ENCODE measurements at regions not wholly inside any gene's neighbourhood (a gene's known extent, or its start where the extent isn't known, plus 50 kb on each side); places are given as distances from the start of the nearest gene placed in this dataset.
"Not testable (repeated sequence)": the region's sequence is repeated elsewhere in the genome, so short reads cannot be mapped to it uniquely, and the experiment has no call there.

DNA sequence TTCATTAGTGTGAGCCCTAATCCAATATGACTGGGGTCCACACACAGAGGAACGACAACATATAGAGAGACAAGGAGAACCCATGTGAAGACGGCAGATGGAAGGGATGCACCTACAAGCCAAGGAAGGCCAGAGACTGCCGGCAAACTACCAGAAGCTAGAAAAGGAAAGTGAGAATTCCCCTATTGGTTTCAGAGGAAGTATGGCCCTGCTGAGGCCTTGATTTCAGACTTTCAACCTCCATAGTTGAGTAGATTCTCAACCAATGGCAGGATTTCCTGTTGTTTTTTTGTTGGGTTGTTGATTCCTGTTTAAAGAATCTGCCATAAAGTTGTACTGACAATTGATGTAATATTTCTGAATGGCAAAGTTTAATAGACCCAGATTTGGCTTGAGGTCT lies 241.5 kb downstream of the SATB2 start:
- DNase-seq (ENCODE audit: low spot score), result no peak

DNA sequence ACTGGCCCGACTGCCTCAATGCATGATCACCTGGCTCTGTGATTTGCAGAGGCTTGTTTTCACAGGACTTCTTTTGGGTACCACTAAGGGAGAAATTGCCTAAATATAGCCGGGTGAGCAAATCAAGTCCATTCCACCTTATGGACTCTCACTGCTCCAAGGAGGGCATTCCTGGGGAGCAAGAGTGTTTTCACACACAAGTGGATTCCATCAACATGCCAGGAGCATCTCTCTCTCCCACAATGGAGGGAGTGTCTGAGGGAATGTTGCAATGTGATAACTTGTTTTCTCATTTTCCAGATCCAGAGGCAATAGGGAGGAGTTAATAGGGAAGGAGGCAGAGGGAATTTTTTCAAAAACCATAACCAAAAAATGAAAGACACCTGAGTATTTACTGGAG lies 250.7 kb downstream of the SATB2 start:
- DNase-seq (ENCODE audit: low spot score), result peak; percentile 41

DNA sequence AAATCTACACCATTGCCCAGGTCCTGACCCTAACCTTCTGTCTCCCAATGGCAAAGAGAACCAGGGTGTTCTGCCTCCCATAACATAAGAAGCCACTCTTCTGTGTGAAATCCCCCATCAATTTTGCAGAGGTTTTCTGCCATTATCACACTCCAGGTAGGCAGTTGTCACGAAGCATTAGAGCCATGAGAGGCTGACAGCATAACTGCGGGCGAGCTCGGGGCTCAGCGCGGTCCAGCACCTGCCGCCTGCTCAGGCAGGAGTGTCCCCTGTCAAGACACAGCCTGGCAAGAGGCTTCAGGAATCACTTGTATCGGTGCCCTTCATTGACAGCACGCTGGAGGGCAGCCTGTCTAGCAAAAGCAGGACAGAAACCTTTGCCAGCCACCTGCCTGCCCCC lies 251.2 kb downstream of the SATB2 start:
- DNase-seq (ENCODE audit: low spot score), result no peak

DNA sequence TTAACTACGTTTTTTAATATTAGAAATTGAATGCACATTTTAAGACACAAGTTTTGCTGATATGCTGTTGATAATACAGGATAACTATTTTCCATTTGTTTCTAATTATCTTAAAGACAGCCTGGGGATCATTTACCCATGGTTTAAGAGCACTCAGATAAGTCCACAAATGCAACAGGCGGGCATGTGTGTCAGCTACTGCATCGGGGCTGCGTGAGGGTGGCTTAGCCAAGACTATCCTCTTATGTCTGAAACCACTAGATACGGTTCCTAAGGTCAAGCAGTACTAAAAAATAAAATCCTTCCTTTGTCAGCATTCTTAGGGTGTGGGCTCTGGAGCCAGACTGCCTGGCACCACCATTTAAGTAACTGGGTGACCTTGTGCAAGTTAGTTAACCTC lies 254.8 kb downstream of the SATB2 start:
- no peak for DNase-seq (ENCODE audit: low spot score)

DNA sequence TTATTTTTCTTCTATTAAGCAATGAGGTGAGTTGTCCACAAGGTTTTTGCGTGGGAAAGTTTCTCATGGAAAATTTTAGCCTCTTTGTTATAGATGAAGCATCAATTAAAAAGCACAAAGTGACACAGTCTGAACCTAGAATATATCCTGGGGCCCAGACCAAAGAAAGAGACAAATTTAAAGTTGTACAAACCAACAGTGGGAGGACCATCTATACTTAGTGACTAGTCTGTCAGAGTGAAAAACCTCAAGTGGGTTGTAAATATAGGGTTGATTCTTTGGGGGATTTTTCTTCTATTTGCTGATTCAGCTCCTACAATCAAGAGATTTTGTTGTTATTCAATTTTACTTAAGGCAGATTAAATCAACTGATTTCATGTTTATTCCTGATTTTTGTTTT lies 256.2 kb downstream of the SATB2 start:
- DNase-seq (ENCODE audit: low spot score), result no peak

DNA sequence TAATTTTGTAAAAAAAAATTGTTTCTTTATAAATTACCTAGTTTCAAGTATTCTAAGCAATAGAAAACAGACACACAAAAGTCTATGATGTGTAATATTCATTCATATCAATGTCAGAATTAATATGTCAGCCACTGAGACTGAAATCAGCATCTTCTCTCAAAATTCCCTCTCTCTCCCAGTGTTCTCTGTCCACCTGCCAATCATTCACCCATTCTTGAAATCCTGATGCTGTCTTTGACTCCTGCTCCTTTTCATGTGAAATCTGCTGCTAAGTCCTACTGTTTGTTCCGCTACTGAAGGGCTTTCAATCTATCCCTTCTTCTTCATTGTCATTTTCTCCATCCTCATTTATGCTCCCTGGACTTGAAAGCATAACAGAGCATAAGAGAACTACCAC lies 257.9 kb downstream of the SATB2 start:
- no peak for DNase-seq (ENCODE audit: low spot score)

DNA sequence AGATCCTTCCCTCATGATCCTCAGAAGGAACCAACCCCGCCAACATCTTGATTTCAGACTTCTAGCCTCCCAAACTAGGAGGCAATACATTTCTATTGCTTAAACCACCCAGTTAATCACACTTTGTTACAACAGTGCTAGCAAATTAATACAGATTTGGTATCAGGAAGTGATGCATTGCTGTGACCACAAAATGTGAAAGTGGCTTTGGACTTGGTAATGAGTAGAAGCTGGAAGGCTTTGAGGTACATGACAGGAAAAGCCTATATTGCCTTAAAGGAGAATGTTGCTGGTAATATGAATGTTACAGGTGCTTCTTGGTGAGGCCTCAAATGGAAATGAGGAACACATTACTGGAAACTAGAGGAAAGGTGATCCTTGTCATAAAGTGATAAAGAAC lies 260.3 kb downstream of the SATB2 start:
- no peak for DNase-seq (ENCODE audit: low spot score)

DNA sequence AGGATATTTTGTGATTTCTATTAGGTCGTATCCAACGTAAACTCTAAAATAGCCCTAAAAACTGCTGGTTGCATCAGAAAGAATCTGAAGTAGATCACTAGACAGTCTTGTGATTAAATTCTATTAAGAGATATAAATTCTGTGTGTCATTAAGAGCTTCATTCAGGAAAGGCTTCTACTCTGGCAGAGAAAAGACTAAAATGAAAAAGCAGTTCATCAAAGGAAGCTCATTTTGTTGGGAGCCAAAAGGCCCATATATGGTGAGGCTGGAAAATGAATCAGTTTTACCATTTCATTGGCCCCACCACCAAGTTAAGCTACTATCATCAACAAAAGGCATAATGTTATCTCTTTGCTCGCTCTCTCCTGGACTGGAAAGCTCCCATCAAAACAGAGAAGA lies 261.1 kb downstream of the SATB2 start:
- no peak for DNase-seq (ENCODE audit: low spot score)

DNA sequence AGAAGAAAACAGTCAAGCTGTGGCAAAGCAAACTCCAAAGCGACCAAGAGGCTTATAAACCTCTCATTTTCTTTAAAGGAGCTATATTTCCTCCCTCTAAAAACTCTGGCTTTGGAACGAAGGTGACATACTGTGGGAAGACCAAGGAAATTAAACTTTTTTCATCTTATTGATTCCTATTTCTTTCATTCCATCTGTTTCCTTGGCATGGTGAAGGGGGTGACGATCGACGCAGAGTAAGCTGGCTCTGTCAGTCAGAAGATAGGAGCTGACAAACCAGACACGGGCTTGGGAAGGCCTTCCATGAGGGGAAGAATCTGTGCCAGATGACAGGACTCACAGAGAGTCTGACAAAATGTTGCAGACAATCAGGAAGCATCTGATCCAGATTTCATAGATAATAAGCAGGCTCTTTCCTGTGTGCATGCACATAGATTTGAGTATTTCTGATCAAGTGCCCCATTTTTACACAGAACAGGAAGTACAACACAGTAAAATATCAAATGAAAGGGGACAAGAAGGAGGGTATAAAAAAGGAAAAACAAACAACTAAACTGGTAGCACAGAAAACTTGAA lies 261.7 kb downstream of the SATB2 start:
- DNase-seq (ENCODE audit: low spot score), result no peak

DNA sequence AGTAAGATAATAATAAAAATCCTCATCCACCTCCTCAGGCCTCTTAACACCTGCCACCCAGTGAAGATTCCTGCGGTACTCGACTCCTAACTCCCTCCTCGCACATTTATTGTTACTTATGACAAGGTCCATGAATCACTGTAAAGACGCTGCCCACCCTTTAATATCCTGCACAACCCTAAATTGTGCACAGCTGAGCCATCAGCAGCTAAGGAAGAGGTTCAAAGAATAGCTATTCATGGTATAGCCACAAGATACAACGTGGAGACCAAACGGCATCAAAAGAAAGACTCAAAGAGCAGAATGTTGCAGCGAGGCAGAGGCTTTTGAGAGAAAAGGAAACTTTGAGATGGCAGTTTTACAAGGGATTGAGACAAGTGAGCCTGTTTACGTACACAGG lies 266.3 kb downstream of the SATB2 start:
- no peak for DNase-seq (ENCODE audit: low spot score)

DNA sequence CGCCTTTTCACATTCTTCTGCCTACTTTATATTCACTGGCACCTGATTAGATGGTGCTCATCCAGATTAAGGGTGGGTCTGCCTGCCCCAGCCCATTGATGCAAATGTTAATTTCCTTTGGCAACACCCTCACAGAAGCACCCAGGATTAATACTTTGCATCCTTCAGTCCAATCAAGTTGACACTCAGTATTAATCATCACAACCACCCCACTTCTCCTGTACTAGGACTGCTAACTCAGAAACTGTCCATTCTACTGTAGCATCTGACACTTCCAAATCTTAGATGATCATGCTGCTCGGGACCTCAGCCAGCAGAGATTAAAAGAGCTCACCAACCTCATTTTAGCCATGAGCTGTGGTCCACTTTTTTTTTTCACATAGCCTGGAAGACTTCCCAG lies 268.5 kb downstream of the SATB2 start:
- no peak for DNase-seq (ENCODE audit: low spot score)

DNA sequence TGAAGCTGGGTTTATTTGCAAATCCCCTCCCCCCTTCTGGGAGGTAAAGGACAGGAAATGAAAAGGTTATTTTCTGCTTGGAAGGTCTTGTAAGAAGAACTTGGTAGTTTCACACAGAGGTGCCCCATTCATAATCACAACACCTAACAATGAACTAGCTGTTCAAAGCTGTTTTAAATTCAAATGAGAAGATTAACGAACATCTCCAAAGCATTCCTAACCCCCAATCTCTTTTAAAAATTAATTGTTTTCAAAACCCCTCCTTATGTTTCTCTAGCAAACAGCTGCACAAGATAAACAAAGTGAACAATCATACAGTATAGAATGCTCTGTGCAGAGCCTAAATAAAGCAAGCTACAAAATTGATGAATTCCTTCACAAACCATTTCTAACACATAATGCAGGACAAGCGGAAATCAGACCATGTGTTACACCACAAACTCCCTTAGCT lies 271.4 kb downstream of the SATB2 start:
- no peak for DNase-seq (ENCODE audit: low spot score)

DNA sequence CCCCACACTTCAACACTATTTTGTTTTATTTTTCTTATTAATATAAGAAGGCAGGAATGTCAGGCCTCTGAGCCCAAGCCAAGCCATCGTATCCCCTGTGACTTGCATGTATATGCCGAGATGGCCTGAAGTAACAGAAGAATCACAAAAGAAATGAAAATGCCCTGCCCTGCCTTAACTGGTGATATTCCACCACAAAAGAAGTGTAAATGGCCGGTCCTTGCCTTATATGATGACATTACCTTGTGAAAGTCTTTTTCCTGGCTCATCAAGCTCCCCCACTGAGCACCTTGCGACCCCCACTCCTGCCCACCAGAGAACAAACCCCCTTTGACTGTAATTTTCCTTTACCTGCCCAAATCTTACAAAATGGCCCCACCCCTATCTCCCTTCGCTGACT lies 272.6 kb downstream of the SATB2 start:
- not testable (repeated sequence) for DNase-seq (ENCODE audit: low spot score)

DNA sequence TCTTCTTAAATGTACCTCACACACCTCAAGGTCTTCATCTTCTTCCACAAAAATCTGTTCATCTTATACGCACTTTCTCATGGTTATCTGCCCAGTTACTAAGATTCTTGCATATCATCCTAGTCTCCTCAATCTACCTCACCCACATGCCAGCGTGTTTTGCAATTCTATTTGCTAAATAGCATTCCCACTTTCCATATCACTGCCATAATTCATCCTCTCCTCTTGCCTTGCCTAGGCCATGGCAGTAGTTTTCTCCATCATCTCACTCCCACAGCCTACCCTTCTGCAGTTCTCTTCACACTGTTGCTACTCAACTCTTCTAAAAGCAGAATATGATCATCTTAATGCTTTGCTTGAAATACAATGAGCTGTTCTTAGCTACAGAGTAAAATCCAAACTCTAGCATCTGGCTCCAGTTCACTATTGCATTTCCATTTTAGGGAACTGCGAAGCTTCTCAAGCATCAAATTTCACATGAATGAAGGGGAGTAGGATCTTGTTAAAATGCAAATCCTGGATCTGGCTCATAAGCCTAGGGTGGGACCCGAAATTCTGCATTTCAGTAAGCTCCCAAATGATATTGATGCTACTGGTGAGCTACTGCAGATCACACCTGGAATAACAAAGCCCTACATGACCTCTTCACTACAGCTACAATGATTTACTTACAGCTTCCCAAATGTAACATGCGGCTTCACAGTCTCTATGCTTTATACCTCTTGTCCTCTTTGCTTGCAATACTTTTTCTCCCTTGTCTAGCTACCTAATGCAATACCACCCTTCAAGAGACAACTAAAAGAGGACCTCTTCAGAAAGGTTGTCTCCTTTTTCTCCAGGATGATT lies 293.9 kb downstream of the SATB2 start:
- no peak for DNase-seq (ENCODE audit: low spot score)

DNA sequence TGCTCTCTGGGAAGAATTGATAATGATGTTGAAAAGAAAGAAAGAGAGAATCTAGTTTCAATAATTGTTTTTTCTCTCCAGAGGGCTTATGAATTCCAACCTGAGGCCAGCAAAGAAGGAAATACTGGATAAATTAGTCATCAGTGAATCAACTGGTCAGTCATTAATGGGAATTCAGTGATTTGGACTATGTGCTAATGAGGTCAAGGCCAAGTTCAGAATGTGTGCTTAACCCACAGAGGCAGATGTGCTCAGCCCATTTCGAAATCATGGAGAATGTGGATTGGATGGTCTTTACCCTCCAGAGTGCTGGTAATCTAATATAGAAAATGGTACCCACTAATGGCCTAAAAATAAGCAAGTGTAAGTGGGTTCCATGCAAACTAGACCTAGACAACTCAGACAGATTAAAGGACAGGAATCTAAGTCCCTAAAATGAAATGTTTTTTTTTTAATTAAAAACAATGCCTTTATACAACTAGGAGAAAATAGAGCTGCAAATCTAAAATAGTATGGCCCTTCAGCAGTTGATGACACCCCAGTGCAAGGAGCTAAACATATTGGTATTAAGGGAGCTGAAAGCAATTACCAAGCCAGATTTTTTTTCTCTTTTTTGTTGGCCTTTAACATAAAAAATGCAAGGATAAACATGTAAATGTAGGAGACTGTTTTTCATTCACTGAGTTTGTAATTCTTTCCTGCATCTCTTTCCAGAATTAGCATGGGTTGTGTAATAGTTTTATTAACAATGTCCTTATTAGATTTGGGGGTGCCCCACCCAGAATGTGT lies 296.9 kb downstream of the SATB2 start:
- DNase-seq (ENCODE audit: low spot score), result peak; percentile 78

DNA sequence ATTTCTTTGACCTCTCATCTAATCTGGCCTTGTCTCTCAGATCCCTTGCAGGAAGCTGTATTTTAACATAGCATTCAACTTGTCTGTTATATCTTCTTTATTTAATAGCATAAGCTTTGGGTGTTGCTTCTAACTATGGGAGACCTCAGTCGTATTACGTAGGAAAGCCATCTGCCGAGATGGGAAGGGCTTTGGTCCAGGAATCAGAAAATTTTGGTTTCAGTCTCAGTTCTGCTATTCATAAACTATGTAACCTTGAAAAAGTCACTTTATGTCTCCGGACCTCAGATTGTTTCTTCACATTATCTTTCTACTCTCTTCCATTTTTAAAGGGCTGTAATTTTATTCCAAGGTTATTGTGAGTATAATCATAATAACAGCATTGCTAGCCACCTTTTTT lies 297.7 kb downstream of the SATB2 start:
- no peak for DNase-seq (ENCODE audit: low spot score)

DNA sequence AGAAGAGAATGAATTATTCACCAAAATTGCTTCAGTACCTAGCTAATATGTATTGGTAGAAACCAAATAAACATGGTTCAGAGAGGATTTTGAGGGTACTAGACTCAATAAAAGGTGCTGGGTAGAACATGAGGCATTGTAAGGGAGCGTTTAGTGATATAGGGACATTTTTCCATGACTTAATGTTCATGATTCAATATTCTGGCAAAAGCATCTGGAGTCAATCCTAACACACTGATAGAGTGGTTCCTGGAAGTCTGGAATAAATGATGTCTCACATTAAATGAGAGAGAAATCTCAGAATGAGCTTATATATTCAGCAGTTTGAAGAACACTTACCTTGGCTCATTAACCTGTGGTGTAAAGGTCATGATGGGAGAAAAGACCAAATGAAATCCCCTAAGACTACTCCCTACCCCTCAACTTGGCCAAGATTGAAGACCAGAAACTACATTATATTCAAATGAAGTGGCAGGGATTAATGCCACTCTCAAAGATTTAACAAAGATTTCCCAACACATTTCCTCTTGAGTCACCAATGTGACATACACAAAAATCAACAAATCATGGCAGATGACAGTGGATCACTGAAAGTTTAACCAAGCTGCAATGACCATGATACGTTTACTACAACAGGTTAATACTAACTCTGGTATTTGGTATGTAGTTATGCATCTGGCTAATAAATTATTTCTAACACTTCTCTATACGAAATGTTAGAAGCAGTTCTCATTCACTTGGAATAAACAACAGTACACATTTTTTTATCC lies 309.5 kb downstream of the SATB2 start:
- no peak for DNase-seq (ENCODE audit: low spot score)

DNA sequence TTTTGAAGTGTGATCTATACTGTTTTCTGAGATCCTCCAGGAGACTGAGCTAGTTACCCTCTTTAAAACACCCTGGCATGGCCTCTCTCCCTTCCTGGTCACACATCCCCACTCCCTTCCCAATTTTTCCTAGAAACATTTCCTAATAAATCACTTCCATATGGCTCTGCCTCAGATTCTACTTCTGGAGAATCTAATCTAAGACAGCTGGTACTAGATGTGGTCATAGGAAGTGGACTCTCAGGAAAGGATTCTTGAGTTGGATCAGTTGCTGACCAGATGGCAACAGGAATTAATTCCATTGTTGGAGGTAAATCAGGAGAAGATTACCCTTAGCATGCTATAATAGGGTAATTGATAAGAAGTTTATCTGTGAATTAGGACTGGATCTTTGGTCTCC lies 310.5 kb downstream of the SATB2 start:
- DNase-seq (ENCODE audit: low spot score), result peak; percentile 66

DNA sequence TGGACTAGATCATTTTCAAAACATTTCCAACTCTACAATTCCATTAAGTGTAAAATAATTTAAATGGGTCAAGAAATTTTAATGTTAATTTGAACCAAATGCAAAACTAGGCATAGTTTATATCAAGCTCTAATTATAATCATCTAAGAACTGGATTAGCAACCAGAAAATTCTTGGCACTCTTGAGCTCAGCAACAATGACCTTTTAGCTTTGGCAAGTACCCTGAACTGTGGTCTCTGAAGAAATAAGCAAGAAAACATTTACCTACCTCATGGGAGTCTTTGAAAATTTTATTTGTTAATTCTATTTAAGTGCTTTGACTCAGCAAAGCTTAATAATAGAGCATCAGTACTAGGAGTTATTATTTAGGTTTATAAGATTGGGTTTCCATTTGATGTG lies 313.2 kb downstream of the SATB2 start:
- DNase-seq (ENCODE audit: low spot score), result no peak

DNA sequence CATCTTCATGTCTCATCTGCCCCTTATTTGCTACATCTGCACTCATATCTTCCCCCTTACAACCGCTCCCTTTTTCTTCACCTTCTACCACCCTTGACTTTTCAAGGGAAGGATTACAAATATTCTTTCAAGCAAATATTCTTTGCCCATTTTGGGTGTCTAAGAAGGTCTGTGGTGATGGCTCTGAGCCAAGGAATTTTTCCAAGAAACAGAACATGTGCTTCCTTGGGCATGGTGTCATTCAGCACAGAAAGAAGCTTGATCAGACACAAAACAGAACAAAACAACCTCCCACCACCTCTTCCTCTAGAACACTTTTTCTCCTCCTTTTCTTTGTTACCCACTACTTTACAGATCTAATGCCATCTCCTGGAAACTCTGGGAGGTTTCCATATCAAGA lies 313.7 kb downstream of the SATB2 start:
- DNase-seq (ENCODE audit: low spot score), result no peak

DNA sequence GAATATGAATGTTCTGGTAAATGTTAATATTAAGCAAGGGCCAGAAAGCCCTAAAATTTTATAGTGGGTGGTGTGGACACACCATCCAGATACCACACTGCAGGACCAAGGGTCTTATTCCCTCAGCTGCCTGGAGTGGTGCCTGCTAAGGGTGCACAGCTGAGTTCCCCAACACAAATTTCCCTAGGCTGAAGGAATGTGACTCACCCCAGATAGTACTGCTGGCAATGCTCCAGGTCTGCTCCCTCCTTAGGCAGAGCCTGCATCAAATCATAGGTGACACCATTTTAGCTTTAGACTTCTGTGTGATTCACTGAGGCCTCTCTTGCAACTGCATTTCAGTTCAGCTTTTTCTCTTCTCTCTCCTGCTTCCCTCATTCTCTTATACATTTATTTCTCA lies 321.1 kb downstream of the SATB2 start:
- peak; percentile 30 for DNase-seq (ENCODE audit: low spot score)

DNA sequence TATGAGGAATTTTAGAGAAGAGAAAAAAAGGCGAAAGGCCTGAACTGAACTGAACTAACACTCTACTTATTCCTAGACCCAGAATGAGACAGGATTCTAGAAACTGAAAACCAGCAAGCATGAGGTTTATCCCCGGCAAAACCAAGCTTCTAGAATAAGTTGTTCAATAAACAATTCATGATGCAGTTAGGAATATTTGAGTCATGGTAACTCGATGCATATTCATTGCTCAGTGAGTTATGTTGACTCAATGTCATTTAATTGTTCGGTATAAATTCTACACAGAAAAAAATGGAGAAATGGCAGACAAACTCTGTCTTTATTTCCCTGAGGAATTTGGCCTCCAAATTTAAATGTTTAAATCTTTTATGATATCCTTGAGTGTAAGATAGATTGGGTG lies 321.5 kb downstream of the SATB2 start:
- DNase-seq (ENCODE audit: low spot score), result no peak

Data from AG20443 (cell line).